ENCODE measurements at regions not wholly inside any gene's neighbourhood (a gene's known extent, or its start where the extent isn't known, plus 50 kb on each side); places are given as distances from the start of the nearest gene placed in this dataset.

DNA sequence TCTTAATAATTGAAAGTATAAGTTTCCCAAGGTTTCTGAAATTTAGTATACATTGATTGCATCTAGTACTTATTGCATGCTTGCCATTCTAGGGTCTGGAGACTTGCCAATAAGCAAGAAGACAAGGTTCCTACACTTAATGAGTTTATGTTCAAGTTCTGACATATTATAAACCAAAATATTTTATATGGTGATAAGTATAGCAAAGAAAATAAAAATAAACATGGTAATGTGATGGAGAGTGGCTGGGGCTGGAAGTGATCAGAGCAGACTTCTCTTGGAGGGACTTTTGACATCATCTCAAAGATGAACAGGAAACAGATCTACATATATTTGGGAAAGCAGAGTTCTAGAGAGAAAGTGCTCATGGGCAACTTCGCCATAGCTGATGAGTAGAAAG, 119.5 kb upstream of the EPHA4 start:
- TF ChIP-seq MAFK (IDR thresholded peaks at IDR 0.05; ENCODE audit: low read depth, low read length) (no peak), SMC3 (IDR thresholded peaks at IDR 0.05; ENCODE audit: low read depth, low read length) (no peak)
- TF ChIP-seq, protein P1, sequence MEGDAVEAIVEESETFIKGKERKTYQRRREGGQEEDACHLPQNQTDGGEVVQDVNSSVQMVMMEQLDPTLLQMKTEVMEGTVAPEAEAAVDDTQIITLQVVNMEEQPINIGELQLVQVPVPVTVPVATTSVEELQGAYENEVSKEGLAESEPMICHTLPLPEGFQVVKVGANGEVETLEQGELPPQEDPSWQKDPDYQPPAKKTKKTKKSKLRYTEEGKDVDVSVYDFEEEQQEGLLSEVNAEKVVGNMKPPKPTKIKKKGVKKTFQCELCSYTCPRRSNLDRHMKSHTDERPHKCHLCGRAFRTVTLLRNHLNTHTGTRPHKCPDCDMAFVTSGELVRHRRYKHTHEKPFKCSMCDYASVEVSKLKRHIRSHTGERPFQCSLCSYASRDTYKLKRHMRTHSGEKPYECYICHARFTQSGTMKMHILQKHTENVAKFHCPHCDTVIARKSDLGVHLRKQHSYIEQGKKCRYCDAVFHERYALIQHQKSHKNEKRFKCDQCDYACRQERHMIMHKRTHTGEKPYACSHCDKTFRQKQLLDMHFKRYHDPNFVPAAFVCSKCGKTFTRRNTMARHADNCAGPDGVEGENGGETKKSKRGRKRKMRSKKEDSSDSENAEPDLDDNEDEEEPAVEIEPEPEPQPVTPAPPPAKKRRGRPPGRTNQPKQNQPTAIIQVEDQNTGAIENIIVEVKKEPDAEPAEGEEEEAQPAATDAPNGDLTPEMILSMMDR (conservative IDR thresholded peaks at IDR 0.05; ENCODE audit: low read depth, low read length): no peak
